ENCODE measurements at regions not wholly inside any gene's neighbourhood (a gene's known extent, or its start where the extent isn't known, plus 50 kb on each side); places are given as distances from the start of the nearest gene placed in this dataset.

DNA sequence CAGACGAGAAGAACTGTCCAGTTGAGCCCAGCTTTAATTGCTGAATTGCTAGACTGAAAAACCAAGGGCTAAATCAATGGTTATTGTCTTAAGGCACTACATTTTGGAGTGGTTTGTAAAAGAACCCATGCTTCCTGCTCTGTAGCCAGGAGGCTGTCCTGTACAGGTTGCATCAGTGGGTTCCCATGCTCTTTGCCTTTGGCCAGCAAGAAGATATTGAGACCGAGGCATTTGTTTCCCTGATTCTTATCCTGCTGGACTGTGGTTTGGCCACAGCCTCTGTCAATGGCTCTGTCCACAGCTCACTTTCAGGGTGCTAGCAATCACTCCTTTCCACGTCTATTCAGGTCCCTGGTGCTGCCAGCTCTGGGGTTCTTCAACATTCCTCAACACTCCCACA lies 89.6 kb downstream of the FAM43A start:
- peaks cover 25 to 41% of the 10 kb centered on the region in 2 donors for H3K27me3 Mint-ChIP-seq (ENCODE audit: low read depth in 2 of 2)
- Histone ChIP-seq H3K9me3 (ENCODE audit: control insufficient read depth, insufficient read depth, low read length) (no peaks in the 10 kb centered on the region), H3K4me1 (ENCODE audit: control insufficient read depth, insufficient read depth, low read length) (no peaks in the 10 kb centered on the region), H3K4me3 (ENCODE audit: low read length) (no peak overlapping the region), H3K36me3 (ENCODE audit: control insufficient read depth, insufficient read depth, low read length) (no peaks in the 10 kb centered on the region), H3K27ac (ENCODE audit: low read length) (no peak overlapping the region), H3K27me3 (ENCODE audit: control insufficient read depth, insufficient read depth, low read length) (no peaks in the 10 kb centered on the region)
- H3K4me3 Mint-ChIP-seq = no peak overlapping the region
- WGBS (ENCODE audit: insufficient coverage) = 83% methylated on average over 3 of the region's 3 CpGs
- intact Hi-C loops (cut with micrococcal nuclease) = no loop called here
- ATAC-seq = no peak
- no peaks in the 10 kb centered on the region for H3K4me1 Mint-ChIP-seq
- H3K27ac Mint-ChIP-seq = no peak overlapping the region
- H3K36me3 Mint-ChIP-seq = no peaks in the 10 kb centered on the region
- TF ChIP-seq, protein P1, sequence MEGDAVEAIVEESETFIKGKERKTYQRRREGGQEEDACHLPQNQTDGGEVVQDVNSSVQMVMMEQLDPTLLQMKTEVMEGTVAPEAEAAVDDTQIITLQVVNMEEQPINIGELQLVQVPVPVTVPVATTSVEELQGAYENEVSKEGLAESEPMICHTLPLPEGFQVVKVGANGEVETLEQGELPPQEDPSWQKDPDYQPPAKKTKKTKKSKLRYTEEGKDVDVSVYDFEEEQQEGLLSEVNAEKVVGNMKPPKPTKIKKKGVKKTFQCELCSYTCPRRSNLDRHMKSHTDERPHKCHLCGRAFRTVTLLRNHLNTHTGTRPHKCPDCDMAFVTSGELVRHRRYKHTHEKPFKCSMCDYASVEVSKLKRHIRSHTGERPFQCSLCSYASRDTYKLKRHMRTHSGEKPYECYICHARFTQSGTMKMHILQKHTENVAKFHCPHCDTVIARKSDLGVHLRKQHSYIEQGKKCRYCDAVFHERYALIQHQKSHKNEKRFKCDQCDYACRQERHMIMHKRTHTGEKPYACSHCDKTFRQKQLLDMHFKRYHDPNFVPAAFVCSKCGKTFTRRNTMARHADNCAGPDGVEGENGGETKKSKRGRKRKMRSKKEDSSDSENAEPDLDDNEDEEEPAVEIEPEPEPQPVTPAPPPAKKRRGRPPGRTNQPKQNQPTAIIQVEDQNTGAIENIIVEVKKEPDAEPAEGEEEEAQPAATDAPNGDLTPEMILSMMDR (IDR thresholded peaks at IDR 0.05) = no peak
- H3K9me3 Mint-ChIP-seq = no peaks in the 10 kb centered on the region
- no peak for DNase-seq

DNA sequence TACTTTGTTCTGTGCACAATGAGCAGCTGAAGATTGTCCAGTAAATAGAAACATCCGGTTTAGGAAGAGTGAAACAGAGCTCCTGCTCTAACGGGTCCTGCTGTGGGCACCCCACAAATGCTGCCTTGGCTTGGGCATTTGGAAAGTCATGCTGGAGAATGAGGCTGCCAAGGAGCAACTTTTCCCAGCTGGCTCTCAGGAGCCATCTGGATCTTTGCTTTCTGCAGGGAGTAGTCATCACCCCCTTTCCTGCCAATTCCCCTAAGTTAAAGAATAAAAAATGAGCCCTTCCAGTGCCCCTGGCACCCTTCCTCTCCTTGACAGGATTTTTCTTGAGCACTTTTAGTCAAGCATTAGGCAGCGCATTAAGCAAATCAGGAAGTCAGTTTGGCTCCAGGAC lies 90.0 kb downstream of the FAM43A start:
- WGBS (ENCODE audit: insufficient coverage) = 87% methylated on average over 3 of the region's 3 CpGs
- Histone ChIP-seq H3K27ac (ENCODE audit: low read length) (no peak overlapping the region), H3K9me3 (ENCODE audit: control insufficient read depth, insufficient read depth, low read length) (no peaks in the 10 kb centered on the region), H3K4me3 (ENCODE audit: low read length) (no peak overlapping the region), H3K27me3 (ENCODE audit: control insufficient read depth, insufficient read depth, low read length) (no peaks in the 10 kb centered on the region), H3K36me3 (ENCODE audit: control insufficient read depth, insufficient read depth, low read length) (no peaks in the 10 kb centered on the region), H3K4me1 (ENCODE audit: control insufficient read depth, insufficient read depth, low read length) (no peaks in the 10 kb centered on the region)
- DNase-seq (no peak), ATAC-seq (no peak)
- no peak overlapping the region for H3K27ac Mint-ChIP-seq
- H3K36me3 Mint-ChIP-seq = no peaks in the 10 kb centered on the region
- H3K27me3 Mint-ChIP-seq (ENCODE audit: low read depth in 2 of 2) = peaks cover 25 to 41% of the 10 kb centered on the region in 2 donors
- H3K4me3 Mint-ChIP-seq = no peak overlapping the region
- TF ChIP-seq, protein P1 (IDR thresholded peaks at IDR 0.05) = no peak
- H3K4me1 Mint-ChIP-seq = no peaks in the 10 kb centered on the region
- no peaks in the 10 kb centered on the region for H3K9me3 Mint-ChIP-seq
- intact Hi-C loops (cut with micrococcal nuclease) = no loop called here

DNA sequence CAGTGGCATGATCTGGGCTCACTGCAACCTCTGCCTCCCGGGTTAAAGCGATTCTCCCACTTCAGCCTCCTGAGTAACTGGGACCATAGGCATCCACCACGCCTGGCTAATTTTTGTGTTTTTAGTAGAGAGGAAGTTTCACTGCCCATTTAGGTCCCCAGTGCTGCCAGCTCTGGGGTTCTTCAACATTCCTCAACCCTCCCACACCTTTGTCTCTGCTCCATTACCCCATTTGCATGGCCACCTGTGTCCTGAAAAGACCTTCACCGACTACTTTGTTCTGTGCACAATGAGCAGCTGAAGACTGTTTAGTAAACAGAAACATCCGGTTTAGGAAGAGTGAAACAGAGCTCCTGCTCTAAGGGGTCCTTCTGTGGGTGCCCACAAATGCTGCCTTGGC lies 92.0 kb downstream of the FAM43A start:
- Histone ChIP-seq H3K4me3 (ENCODE audit: low read length) (no peak overlapping the region), H3K36me3 (ENCODE audit: control insufficient read depth, insufficient read depth, low read length) (no peaks in the 10 kb centered on the region), H3K27me3 (ENCODE audit: control insufficient read depth, insufficient read depth, low read length) (no peaks in the 10 kb centered on the region), H3K9me3 (ENCODE audit: control insufficient read depth, insufficient read depth, low read length) (no peaks in the 10 kb centered on the region), H3K27ac (ENCODE audit: low read length) (no peak overlapping the region), H3K4me1 (ENCODE audit: control insufficient read depth, insufficient read depth, low read length) (no peaks in the 10 kb centered on the region)
- Mint-ChIP-seq H3K4me3 (no peak overlapping the region), H3K4me1 (no peaks in the 10 kb centered on the region), H3K36me3 (no peaks in the 10 kb centered on the region), H3K9me3 (no peaks in the 10 kb centered on the region), H3K27me3 (ENCODE audit: low read depth in 2 of 2) (peaks cover 25 to 27% of the 10 kb centered on the region in 2 donors), H3K27ac (no peak overlapping the region)
- intact Hi-C loops (cut with micrococcal nuclease) = no loop called here
- TF ChIP-seq, protein P1 (IDR thresholded peaks at IDR 0.05) = no peak
- DNase-seq (no peak), ATAC-seq (no peak)
- WGBS (ENCODE audit: insufficient coverage) = 80% methylated on average over 4 of the region's 5 CpGs

DNA sequence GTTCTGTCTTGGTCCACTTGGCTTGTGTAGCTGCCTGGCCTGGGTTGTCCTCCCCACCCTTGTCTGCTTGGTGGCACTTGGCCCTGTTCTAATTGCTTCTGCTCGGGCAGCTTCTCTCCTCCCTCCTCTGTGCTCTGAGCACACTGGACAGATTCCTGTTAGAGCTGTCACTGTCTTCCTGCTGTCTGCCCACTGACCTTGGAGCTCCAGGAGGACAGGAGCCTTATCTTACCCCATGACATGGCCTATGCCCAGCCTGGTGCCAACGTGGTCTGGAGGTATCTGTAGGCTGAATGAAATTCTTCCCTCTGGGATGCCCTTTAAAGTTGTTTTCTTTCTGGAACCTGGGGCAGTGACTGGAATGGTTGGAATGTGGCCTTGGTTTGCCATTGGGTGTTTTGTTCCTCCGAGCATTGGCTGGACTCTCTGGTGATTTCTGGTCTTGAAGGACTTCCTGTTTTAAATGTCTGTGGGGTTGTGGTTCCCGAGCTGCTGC lies 94.1 kb downstream of the FAM43A start:
- no peaks in the 10 kb centered on the region for H3K4me1 ChIP-seq (ENCODE audit: control insufficient read depth, insufficient read depth, low read length)
- Mint-ChIP-seq H3K27me3 (ENCODE audit: low read depth in 2 of 2) (peaks cover 19 to 27% of the 10 kb centered on the region in 2 donors), H3K4me3 (no peak overlapping the region), H3K4me1 (no peaks in the 10 kb centered on the region), H3K9me3 (no peaks in the 10 kb centered on the region), H3K27ac (no peak overlapping the region), H3K36me3 (no peaks in the 10 kb centered on the region)
- H3K4me3 ChIP-seq (ENCODE audit: low read length) = no peak overlapping the region
- no peaks in the 10 kb centered on the region for H3K36me3 ChIP-seq (ENCODE audit: control insufficient read depth, insufficient read depth, low read length)
- no peaks in the 10 kb centered on the region for H3K9me3 ChIP-seq (ENCODE audit: control insufficient read depth, insufficient read depth, low read length)
- H3K27me3 ChIP-seq (ENCODE audit: control insufficient read depth, insufficient read depth, low read length) = no peaks in the 10 kb centered on the region
- intact Hi-C loops (cut with micrococcal nuclease) = no loop called here
- DNase-seq (no peak), ATAC-seq (no peak)
- 82% methylated on average over 4 of the region's 4 CpGs for WGBS (ENCODE audit: insufficient coverage)
- TF ChIP-seq, protein P1 (IDR thresholded peaks at IDR 0.05) = no peak
- no peak overlapping the region for H3K27ac ChIP-seq (ENCODE audit: low read length)
